SH-SY5Y (cell line): ENCODE measurements at regions not wholly inside any gene's neighbourhood (a gene's known extent, or its start where the extent isn't known, plus 50 kb on each side); places are given as distances from the start of the nearest gene placed in this dataset.

Source experiments
- GATA2 ChIP-seq: IDR thresholded peaks from 2 replicates; pipeline ENCODE4 v1.6.1; 2011; ENCODE audit warnings: mild to moderate bottlenecking, low read depth, low read length
- GATA3 ChIP-seq: IDR thresholded peaks from 2 replicates; pipeline ENCODE4 v1.6.1; 2011; ENCODE audit warnings: low read depth, mild to moderate bottlenecking, low read length, moderate library complexity

- TF ChIP-seq GATA2, result no peak
- no peak for TF ChIP-seq GATA3
These were observed 485.6 kb upstream of the SOX9 start for GRCh38 chr17:71635187-71635586.
